ENCODE measurements at regions not wholly inside any gene's neighbourhood (a gene's known extent, or its start where the extent isn't known, plus 50 kb on each side); places are given as distances from the start of the nearest gene placed in this dataset.

GRCh38 chr20:57791178-57791962 is 81.6 kb upstream of the PMEPA1 start:
- no peak for DNase-seq (ENCODE audit: low read depth in 3 of 3)

DNA sequence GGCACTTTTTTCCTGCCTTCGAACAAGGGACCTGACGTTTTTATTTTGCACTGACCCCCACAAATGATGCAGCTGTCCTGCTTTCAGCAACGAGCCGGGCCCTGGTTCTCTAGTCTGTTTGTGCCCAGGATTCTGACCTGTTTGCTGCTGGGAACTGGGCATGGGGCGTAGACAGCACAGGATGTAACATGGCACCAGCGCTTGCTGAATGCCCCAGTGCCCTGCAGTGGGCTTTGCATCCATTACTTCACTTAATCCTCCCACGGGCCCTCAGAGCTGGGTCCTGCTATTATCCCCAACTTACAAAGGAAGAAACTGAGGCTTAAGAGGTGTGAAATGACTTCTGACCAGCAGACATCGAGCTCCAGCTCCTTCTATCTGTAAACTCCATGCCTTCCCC is 80.4 kb upstream of the PMEPA1 start:
- no peak for DNase-seq (ENCODE audit: low read depth in 3 of 3)

GRCh38 chr20:57788936-57789613 is 79.3 kb upstream of the PMEPA1 start:
- DNase-seq (ENCODE audit: low read depth in 3 of 3), result no peak

GRCh38 chr20:57787990-57788781 is 78.4 kb upstream of the PMEPA1 start:
- DNase-seq (ENCODE audit: low read depth in 3 of 3), result no peak

- DNase-seq (ENCODE audit: low read depth in 3 of 3), result no peak
These were observed 77.6 kb upstream of the PMEPA1 start for GRCh38 chr20:57787151-57787989.

DNA sequence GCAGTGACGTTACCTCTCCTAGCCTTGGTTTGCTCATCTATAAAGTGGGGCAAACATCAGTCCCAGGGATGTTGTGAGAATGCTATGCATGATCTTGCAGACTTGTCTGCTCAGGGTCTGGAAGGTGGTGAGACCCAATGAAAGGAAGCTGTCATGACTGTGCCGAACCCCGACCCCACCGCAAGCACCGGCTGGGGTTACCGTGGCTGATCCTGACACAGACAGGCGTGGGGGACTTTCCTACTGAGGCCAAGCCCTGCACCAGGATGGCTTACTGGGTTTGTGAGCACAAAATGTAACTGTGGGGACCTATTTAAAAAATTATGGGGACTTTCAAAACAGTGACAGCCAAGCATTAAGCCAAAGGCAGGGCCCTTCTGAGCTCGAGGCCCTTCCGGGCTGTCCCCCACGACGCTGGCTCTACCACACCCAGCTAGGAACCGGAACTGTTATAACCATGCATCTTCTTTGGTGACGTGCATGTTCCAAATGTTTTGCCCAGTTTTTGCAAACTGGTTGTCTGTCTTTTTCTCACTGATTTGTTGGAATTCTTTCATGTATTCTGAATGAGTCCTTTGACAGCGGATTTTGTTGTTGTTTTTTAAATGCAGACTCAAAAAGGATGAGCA is 76.6 kb upstream of the PMEPA1 start:
- no peak for DNase-seq (ENCODE audit: low read depth in 3 of 3)

DNA sequence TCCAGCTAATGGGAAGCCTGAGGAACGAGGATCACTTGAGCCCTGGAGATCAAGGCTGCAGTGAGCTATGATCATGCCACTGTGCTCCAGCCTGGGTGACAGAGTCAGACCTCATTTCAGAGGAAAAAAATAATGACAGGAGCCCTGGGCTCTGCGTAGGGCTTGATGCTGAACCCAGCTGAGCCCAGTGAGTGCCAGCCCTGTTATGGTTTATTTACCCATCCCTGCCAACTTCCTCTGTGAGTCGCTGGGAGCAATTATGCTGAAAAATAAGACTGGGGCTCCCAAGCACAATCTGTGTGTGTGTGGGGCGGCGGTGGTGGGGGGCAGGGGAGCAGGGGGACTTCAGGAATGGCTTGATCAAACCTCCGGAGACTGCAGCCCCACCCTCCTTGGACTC is 75.9 kb upstream of the PMEPA1 start:
- DNase-seq (ENCODE audit: low read depth in 3 of 3), result no peak

DNA sequence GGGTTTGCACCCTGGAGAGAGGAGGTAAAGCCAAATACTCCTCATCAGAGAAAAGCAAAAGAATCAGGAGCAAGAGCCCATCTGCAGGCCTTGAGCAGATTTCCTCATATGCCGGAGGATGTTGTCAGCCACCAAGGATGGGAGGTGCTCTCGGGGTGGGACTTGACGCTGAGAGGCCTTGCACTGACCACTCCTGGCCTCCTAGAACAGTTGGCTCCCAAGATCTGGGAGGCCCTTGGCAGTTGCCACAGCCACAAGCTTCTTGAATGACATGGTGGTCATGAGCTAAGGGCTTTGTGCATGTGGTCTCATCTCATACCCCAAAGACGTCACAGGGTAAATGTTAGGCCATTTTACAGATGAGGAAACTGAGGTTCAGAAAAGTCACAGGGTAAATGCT is 75.2 kb upstream of the PMEPA1 start:
- no peak for DNase-seq (ENCODE audit: low read depth in 3 of 3)

DNA sequence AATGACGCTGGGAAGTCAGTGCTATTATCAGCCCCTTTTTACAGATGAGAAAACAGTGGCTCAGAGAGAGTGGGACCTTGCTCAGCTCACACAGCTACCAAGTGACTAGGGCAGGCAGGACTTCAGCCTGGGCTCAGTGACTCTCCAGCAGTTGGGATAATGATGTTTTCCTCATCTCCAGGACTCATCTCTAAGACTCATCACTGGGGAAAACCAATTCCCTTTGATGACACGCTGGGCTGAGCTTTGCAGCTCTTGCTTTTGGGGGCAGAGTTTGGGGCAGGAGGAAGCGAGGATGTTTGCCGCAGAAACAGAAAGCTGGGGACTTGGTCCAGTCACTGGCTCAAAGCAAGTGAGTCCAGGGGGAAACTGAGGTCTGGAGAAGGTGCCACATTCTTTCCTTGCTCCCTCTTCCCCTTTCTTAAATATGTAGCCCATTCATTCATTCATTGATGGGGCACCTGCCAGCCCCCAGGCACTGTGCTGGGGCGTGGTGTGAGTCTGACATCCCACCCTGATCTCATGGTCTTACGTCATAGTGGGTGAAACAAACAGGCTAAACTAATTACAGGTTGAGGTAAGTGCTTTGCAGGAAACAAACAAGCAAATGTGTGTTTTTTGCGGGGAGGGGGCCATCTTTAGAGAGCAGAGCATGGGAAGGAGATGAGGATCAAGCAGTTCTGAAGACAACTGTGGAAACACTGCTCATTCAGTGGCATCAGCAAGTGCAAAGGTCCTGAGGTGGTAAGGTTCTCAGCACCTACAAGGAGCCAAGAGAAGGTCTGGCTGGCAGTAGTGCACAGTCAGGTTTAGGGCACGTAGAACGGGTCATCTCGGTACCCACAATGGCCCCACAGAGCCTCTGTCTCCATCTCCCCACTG is 74.4 kb upstream of the PMEPA1 start:
- DNase-seq (ENCODE audit: low read depth in 3 of 3), result no peak

DNA sequence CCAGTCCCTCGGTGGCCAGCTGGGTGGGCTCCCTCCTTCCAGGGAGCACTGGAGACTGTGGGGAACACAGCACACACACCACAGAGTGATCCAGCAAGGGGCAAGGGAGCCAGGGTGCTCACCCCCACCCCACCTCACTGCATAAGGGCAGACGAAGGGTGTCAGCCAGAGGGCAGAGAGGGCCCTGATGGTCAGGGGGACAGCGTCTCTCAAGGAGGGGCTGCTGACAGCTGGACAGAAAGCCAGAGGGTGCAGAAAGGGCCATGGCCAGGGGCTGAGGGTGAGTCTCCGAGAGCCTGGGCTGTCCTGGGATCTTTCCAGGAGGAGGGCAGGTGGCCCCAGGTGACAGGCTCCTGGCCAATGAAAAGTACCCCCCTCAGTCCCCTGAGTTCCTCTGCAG is 73.4 kb upstream of the PMEPA1 start:
- no peak for DNase-seq (ENCODE audit: low read depth in 3 of 3)

DNA sequence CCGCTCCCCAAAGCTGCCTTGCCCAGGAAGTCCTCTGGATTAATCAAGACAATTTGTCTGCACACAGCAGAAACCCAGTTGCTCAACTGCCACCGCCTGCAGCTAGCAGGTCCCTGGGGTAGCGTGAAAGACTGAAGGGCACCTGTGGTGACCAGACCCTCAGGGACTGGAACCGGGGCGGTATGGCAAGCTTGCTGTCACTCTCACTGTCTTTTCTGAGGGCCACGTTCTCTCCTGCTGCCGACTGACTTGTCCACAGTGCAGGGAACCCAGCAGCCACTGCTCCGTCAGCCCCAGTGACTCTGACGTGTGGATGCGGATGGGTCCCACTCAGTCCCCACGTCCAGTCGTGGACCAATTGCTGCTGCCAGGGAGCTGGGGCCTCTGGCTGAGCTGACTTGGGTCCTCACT is 72.8 kb upstream of the PMEPA1 start:
- DNase-seq (ENCODE audit: low read depth in 3 of 3), result no peak

DNA sequence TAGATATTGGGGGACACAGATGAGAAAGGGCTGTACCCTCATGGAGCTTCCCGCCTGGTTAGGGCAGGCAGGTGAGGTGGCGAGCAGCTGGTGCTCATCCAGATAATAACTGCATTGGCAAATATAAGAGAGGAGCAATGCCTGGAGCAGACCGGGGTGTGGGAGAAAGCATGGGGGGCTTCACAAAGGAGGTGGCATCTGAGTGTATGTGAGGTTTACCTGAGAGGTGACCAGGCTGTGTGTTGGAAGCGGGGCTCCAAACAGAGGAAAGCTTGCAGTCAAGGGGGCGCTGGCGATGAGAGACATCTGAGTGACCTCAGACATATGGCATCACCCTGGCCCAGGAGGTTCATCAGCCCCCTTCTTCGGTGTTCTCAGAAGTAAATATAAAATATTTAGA is 72.1 kb upstream of the PMEPA1 start:
- DNase-seq (ENCODE audit: low read depth in 3 of 3), result no peak

DNA sequence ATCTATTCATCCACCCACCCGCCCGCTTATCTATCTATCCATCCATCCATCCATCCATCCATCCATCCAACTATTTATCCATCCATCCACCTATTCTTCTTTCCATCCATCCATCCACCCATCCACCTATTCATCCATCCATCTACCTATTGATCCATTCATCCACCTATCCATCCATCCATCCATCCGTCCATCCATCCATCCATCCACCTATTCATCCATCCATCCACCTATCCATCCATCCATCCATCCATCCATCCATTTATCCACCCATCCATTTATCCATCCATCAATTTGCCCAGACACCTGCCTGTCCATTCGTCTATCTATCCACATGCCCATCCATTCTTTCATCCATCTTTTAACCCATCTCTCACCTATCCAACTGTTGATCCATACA is 71.1 kb upstream of the PMEPA1 start:
- no peak for DNase-seq (ENCODE audit: low read depth in 3 of 3)

DNA sequence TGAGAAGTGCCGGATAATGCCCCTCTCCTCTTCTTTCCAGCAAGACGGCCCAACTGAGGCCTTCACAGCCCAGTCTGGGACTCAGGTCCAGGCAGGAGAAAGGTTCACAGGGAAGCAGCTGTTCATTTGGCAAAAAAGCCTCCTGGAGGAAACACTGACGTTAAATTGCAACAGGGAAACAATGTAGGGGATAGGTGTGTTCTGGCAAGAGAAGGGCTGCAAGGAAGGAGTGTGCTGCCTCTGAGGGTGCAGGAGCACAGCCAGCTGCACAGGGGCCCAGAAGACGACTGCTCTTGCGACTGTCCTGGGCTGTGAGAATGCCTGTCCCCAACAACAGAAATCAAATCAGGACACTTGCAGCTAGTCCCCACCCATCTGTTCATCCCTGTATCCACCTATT is 70.6 kb upstream of the PMEPA1 start:
- no peak for DNase-seq (ENCODE audit: low read depth in 3 of 3)

GRCh38 chr20:57779401-57780003 is 69.7 kb upstream of the PMEPA1 start:
- DNase-seq (ENCODE audit: low read depth in 3 of 3), result no peak

DNA sequence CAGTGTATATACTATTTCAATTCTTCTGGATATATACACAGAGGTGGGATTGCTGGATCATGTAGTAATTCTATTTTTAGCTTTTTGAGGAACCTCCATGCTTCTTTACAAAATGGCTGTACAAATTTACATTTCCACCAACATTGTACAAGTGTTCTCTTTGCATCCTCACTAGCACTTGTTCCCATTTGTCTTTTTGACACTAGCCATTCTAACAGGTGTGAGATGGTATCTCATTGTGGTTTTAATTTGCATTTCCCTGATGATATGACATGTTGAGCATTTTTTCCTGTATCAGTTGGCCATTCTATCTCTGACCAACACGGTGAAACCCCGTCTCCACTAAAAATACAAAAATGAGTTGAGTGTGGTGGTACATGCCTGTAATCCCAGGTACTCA is 68.1 kb upstream of the PMEPA1 start:
- no peak for DNase-seq (ENCODE audit: low read depth in 3 of 3)

- DNase-seq (ENCODE audit: low read depth in 3 of 3), result no peak
These were observed 65.1 kb upstream of the PMEPA1 start for GRCh38 chr20:57774951-57775350.

GRCh38 chr20:57774111-57774880 is 64.5 kb upstream of the PMEPA1 start:
- DNase-seq (ENCODE audit: low read depth in 3 of 3), result no peak

Measured in stimulated activated CD4-positive, alpha-beta T cell treated with anti-CD3 and anti-CD28 coated beads, TNF-alpha, amount 100 ng/mL, for 24 hours (primary cell).